Astrocyte of the hippocampus (primary cell): ENCODE measurements at regions not wholly inside any gene's neighbourhood (a gene's known extent, or its start where the extent isn't known, plus 50 kb on each side); places are given as distances from the start of the nearest gene placed in this dataset.
"Not testable (repeated sequence)": the region's sequence is repeated elsewhere in the genome, so short reads cannot be mapped to it uniquely, and the experiment has no call there.

Source experiments
- DNase-seq: peaks from one replicate; pipeline ENCODE4 v3.0.0; 2011; ENCODE audit warnings: low read depth, low spot score

DNA sequence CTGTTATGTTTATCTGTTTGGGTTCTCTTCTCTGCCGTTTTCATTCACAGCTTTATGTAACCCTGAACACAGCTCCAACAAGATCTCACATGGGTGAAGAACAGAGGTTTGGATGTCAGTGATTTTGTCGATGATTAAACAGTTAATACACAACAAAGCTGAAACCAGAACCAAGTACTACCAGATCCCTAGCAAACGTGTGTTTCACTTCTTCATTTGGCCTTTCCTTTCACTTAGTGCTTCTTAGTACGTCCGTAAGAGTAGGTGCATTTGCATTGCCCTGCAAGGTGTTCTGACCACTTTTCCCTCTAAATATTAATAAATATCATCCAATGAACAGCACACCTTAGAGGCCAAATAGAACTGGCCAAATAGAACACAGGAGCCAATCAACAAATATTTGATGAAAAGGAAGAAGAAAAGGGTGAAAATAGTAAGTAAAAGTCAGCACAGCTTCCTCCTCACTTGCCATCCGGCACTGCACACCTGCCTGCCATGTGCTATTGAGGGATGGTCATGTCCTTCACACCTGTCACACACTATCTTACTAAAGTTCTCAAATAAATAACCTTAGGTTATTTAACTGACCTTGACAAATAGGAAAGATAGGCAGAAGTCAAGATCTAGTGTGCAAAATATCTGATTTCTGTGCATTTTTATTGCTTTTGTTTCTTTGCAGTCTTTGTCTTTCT lies 252.6 kb upstream of the ANKRD30A start:
- no peak for DNase-seq

DNA sequence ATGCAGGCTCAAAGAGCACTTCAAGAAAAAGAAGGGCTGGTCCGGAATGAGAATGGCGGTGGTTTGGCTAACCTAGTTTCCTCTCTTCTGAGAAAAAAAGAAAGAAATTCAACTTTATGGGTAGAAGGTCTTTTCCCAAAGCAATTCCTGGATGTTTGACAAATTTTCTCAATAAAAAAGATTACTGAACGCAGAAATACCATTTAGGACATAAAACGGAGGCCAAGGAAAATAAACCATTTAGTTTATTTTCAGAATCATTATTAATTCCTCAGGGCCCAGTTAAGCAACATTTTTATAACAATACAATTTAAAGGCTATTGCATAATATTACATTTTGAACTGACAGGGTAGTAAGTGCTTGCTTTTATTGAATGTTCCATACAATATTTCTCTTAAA lies 284.6 kb upstream of the ANKRD30A start:
- no peak for DNase-seq

DNA sequence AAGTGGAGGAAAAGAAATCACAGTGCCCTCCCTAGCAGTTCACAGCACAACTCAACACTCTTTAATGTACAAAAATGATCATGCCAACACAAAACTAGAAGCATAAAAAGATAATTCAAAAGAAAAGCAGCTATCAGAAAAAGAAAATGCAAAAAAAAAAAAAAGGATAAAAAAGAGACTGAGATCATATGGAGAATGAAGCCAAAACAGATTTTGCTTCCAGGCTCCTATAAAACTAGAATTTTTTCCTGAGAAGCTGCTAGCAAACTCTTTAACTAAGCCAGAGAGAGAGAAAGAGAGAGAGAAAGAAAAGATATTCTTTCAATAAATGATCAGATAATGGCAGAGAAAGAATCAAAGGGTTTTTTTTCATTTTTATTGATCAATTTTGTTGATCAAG lies 288.0 kb upstream of the ANKRD30A start:
- no peak for DNase-seq

GRCh38 chr10:36819781-36820180 lies 305.6 kb upstream of the ANKRD30A start:
- DNase-seq: no peak

- no peak for DNase-seq
Observed at GRCh38 chr10:36817898-36818297, 307.5 kb upstream of the ANKRD30A start.

DNA sequence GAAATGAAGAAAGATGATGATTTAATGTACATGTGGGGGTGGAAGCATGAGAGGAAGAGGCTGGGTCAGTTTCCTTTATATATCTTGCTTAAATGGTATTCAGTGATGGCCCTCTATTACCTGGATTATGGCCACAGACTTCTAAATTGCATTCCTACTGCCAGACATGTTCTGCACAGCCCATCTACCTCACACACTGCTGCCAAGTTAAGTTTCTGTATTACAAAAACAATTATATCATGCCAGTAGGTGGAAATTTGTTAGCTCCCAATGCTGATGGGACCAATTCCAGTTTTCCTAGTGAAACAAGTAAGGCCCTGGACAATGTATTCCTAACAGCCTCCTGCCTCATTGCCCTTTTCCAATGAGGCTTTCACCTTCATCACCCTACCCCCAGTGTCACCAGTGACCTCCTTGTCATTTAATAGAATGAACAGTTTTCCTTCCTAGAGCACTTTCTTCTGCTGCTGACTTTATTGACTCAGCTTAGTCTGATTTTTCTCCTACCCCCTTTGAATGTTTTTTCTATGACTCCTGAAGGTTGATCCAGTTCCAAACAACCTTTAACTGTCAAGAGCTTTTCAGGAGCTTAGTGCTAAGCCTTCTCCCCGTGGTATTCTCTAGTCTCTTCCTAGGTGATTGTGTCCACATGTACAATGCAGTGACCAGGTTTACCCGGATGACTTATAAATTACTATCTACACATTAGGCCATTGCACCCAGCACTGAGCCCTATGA lies 316.6 kb upstream of the ANKRD30A start:
- DNase-seq: peak; percentile 32

DNA sequence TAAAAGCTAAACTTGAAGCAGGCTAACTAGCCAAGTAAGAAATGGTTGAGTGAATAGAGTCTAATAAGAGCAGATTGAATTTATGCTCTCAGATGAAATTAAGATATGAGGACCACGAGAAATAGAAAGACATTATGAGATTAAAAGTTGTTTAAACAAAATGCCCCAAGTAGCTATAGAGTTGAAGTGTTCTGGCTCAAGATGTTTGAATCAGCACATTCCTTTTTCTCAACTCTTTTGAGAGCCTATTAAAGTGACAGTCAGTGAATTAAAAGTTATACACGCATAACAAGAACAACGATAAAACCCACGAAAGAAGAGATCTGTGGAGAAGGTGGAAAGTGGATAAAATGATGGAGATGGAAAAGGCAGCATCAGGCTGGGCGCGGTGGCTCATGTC lies 322.2 kb upstream of the ANKRD30A start:
- DNase-seq: no peak

DNA sequence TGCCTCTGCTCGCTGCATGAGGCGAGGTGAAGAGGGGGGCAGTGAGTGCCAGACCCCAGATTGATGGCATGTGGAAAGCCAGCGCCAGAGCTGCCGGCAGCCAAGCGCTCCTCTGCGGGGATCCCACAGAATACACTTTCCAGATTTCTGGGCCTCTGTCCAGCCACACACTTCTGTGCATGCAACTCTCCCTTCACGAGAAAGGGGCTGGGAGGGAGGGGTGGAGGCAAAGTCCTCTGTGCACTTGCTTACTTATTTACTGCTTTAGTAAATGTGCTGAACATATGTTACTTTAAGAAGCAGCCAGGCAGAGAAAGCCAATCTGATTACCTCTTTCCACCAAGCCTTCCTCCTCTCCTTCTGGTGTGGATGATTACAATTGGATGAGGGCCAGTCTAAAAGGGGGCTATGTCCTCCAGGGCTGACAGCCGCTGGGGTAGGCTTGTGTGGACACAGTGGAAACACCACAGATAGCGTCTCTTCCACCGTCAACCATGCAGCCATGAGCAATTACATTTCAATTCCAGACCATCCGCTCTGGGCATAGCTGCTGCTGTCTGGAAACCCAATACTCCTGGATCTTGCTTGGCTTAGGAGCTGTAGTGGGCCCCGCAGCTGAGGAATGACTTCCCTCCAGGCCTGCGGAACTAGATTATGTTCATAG lies 322.8 kb upstream of the ANKRD30A start:
- DNase-seq: peak; percentile 83

DNA sequence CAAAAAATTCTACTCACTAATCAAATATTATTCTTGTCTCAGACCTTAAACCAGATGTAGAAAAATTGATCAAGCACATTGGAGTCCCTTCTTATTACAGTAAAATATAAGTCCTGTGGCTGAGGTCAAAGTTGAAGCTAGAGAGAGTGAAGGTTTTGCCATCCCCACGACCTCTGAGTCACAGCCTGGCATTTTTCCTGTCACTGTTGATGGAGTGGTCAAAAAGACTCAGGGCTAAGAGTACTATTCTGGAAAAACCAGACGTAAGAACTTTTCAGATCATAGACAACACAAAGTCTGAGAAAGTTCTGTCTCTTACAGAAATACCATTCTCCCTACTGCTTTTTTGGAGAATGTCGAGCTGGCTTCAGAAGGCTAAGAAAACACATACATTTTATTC lies 323.7 kb upstream of the ANKRD30A start:
- peak; percentile 44 for DNase-seq

DNA sequence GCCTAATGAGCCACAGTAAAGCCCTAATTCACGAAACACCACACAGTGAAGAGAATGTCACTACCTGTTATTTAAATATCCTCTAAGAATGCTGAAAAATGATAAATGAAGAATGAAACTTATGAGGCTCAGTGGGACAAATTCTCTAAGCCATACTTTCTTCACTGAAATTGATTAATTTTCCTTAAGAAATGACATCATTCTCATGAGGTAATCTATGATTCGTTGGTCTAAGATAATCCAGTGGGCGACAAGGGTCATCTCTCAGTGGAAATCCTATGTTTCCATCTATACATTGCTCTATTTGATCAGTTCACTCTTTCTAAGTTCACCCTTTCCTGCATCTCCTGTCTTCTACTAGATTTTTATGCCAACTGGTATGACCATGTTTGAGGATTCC lies 330.4 kb upstream of the ANKRD30A start:
- DNase-seq: no peak

DNA sequence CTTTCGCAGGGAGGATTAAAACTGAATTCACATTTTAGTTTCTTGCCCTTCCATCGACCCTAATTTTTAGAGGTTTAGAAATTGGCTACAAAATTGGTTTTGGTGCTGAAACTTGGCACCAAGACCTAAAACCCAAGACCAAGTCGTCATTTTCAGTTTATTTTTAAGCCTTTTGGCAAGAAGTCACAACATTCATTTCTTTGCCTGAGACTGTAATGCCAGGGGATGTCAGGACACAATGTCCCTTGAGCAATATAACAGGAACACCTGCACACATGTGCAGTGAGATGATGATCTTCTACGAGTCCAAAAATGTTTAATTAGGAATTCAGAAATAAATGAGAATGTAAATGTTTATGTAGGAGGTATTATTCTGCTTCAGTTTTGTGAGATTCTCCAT lies 335.4 kb upstream of the ANKRD30A start:
- DNase-seq: peak; percentile 6

- no peak for DNase-seq
Observed at GRCh38 chr10:36788152-36788551, 337.2 kb upstream of the ANKRD30A start.

DNA sequence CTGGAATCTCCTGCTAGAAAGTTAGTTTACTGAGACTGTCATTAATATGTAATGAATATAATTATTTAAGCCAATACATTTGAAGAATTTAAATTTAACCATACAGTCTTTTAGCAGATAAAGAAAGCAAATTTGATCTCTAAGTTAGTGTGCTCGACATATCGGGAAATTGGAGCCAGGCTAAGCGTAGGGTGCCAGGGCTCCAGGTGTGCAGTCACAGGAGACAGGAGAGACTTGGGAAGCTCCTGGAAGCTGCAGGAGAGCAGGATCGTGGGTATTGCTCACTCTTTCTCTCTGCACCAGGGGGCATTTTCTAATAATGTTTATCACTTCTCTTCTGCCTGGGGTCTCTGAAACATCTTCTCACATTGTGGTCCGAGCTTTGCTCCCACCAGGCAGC lies 342.0 kb upstream of the ANKRD30A start:
- DNase-seq: no peak

GRCh38 chr10:36781570-36781969 lies 343.8 kb upstream of the ANKRD30A start:
- no peak for DNase-seq

DNA sequence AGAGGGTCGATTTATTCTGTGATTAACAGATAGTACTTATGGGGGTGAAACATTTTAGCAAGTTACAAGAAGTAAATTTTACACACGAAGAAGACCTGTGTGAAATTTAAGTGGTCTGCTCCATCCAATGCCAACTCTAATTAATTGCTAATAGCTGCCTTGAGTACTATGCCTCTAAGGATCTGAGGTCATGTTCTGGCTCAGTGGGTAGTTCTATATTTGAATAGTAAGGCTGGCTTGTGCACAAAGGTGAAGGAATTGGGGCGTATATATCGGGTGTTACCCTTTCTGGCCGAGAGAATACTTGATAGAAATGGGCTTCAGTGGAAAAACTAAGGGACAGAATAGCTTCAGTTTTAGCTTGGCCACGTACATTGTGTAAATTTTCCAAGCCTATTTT lies 345.2 kb upstream of the ANKRD30A start:
- no peak for DNase-seq

- peak; percentile 85 for DNase-seq
Observed at GRCh38 chr10:36779238-36779846, 346.1 kb upstream of the ANKRD30A start.

- no peak for DNase-seq
Observed at GRCh38 chr10:36778651-36779050, 346.7 kb upstream of the ANKRD30A start.

DNA sequence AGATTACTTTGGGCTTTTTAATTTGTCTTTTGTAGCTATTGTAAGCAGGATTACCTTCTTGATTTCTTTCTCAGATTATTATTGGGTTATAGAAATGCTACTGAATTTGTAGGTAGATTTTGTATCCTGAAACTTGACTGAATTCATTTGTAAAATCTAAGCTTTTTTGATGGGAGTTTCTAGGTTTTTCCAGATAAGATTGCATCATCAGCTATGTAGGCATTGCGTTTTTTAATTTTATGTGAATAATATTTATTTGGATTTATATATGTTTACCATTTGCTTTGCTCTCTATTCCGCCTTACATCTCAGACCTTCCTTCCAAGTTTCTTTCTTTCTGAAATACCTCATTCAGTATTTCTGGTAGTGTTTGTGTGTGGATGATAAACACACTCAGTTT lies 351.7 kb upstream of the ANKRD30A start:
- DNase-seq: no peak

DNA sequence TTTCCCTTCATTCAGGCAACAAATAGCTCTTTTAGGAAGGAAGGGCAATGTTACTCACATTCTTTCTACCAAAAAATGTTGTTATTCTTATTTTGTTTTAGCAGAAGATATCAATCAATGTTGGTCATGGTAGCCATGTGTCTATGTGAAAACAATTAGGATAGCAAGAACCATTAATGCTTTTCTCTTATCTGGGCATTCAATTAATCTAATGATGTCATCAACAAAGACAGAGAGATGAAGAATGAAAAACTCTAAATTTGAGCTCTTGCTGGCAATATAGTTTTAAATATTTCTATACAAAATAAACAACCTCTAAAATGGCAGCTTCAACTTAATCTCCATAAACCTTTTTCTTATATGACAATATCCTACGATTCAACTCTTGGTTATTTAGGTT lies 353.7 kb upstream of the ANKRD30A start:
- no peak for DNase-seq

GRCh38 chr10:36769741-36770140 lies 355.7 kb upstream of the ANKRD30A start:
- DNase-seq: not testable (repeated sequence)

DNA sequence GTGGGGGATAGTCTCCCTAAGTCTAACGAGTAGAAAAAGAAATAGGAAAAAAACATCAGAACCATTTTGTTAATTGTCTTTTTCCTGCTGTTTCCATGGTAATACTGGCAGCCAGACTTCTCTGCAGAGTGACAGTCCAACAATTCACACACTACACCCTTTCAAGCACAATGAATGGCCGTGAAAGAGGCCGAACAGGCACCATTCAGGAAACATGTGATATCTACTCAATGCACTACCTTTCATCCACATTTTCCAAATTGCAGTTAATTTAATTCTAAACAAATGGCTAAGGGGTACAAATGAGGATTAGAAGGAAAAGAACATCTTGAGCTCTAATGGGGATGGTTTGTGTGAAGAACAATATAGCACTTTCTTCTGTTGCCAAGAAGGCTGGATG lies 358.5 kb upstream of the ANKRD30A start:
- peak; percentile 22 for DNase-seq

GRCh38 chr10:36766415-36766810 lies 359.0 kb upstream of the ANKRD30A start:
- DNase-seq: peak; percentile 7
